ENCODE measurements at regions not wholly inside any gene's neighbourhood (a gene's known extent, or its start where the extent isn't known, plus 50 kb on each side); places are given as distances from the start of the nearest gene placed in this dataset.

DNA sequence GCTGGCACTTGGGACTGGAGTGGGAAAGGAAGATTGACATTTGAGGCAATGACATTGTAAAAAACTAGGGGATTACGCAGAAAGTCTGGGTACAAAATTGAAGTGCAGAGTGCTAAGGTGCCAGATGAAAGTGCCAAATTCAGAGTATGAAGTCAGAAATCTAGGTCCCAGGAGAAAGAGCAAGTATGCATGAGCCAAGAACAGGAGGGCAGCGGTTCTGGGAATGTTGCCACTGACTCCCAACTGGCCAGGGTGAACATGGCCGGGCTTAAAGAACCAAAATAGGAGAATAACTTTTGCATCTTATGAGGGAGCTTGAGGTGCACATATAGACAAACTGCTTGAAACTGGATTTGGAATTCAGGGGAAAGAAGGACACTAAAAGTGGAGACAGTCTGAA, 495.8 kb upstream of the KLF12 start:
- intact Hi-C loops (cut with DNase I) = no loop called here
- Histone ChIP-seq H3K4me1 (no peaks in the 10 kb centered on the region), H3K36me3 (no peaks in the 10 kb centered on the region), H3K27me3 (no peaks in the 10 kb centered on the region), H3K4me3 (no peak overlapping the region), H3K9me3 (no peaks in the 10 kb centered on the region), H3K27ac (replicated peaks in 1 of 4) (no peak overlapping the region)
- 85% methylated on average over 3 of the region's 3 CpGs for WGBS
- no peak for DNase-seq (ENCODE audit: extremely low spot score)
- TF ChIP-seq, protein P1, sequence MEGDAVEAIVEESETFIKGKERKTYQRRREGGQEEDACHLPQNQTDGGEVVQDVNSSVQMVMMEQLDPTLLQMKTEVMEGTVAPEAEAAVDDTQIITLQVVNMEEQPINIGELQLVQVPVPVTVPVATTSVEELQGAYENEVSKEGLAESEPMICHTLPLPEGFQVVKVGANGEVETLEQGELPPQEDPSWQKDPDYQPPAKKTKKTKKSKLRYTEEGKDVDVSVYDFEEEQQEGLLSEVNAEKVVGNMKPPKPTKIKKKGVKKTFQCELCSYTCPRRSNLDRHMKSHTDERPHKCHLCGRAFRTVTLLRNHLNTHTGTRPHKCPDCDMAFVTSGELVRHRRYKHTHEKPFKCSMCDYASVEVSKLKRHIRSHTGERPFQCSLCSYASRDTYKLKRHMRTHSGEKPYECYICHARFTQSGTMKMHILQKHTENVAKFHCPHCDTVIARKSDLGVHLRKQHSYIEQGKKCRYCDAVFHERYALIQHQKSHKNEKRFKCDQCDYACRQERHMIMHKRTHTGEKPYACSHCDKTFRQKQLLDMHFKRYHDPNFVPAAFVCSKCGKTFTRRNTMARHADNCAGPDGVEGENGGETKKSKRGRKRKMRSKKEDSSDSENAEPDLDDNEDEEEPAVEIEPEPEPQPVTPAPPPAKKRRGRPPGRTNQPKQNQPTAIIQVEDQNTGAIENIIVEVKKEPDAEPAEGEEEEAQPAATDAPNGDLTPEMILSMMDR (IDR thresholded peaks at IDR 0.05) = no peak
- TF ChIP-seq EP300 (IDR thresholded peaks at IDR 0.05) (no peak), POLR2AphosphoS5 (IDR thresholded peaks at IDR 0.05) (no peak), POLR2A (IDR thresholded peaks at IDR 0.05; ENCODE audit: low read depth) (no peak)

DNA sequence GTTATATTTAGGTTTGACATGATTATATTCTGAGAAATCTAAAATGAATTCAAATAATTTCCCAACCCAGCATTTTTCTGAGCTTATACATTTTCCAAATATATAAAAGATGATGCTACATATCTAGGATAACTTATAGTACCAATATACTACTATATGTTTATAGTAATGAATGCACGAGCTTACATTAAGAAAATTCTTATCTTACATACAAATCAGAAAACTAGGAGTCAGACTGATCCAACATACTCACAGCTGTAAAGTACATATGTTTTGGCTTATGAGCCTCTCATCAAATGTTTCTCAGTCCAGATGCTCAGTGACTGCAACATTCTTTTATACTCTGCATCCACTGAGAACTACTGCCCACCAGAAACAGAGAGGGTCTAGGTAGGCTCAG, 491.3 kb upstream of the KLF12 start:
- Histone ChIP-seq H3K36me3 (no peaks in the 10 kb centered on the region), H3K4me1 (no peaks in the 10 kb centered on the region), H3K9me3 (no peaks in the 10 kb centered on the region), H3K27ac (replicated peaks in 1 of 4) (no peak overlapping the region), H3K4me3 (no peak overlapping the region), H3K27me3 (no peaks in the 10 kb centered on the region)
- DNase-seq (ENCODE audit: extremely low spot score) = no peak
- TF ChIP-seq, protein P1 (IDR thresholded peaks at IDR 0.05) = no peak
- WGBS = 78% methylated on average over 1 of the region's 1 CpG
- intact Hi-C loops (cut with DNase I) = no loop called here

DNA sequence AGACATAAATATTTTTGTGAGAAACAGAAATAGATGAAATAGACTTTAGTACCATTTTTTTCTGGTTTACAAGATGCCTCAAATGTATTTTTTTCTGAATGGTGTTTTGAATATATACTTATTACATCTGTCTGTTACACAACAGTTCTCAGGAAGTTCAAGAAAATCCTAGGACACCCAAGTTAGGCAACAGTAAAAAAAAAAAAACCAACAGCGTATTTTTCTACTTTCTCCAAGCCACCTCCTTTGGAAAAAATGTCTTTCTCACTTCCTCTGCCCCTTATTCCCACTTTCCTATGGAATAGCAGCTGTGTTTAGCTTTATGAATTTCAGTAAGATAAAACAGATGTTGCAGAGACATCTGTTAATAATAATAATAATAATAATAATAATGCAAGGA, 489.6 kb upstream of the KLF12 start:
- TF ChIP-seq, protein P1 (IDR thresholded peaks at IDR 0.05) = no peak
- no peak for TF ChIP-seq EP300 (IDR thresholded peaks at IDR 0.05)
- TF ChIP-seq POLR2A (IDR thresholded peaks at IDR 0.05; ENCODE audit: low read depth) = no peak
- no peak for TF ChIP-seq POLR2AphosphoS5 (IDR thresholded peaks at IDR 0.05)
- intact Hi-C loops (cut with DNase I) = no loop called here
- no peaks in the 10 kb centered on the region for H3K36me3 ChIP-seq
- no peaks in the 10 kb centered on the region for H3K27me3 ChIP-seq
- 72% methylated on average over 1 of the region's 1 CpG for WGBS
- no peak for DNase-seq (ENCODE audit: extremely low spot score)
- no peaks in the 10 kb centered on the region for H3K9me3 ChIP-seq
- no peak overlapping the region for H3K27ac ChIP-seq (replicated peaks in 1 of 4)
- H3K4me1 ChIP-seq = no peaks in the 10 kb centered on the region
- no peak overlapping the region for H3K4me3 ChIP-seq

DNA sequence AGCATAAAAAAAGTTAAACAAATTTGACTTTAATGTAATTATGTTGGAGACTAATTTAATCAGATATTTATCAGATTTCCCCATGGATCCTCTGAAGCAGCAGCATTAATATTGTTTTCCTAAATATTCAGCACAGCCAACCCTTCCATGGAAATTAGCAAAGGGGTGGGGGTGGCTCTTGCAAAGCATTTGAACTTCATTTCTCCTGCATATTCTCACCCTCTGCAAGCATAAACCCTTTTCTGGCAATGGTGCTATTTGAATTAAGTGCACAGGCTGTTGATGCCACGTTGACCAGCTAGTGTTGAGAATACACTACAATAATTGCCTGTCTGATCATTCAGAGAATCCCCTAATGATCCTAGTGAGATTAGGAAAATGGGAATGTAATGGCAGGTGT, 488.1 kb upstream of the KLF12 start:
- WGBS = 89% methylated on average over 1 of the region's 1 CpG

DNA sequence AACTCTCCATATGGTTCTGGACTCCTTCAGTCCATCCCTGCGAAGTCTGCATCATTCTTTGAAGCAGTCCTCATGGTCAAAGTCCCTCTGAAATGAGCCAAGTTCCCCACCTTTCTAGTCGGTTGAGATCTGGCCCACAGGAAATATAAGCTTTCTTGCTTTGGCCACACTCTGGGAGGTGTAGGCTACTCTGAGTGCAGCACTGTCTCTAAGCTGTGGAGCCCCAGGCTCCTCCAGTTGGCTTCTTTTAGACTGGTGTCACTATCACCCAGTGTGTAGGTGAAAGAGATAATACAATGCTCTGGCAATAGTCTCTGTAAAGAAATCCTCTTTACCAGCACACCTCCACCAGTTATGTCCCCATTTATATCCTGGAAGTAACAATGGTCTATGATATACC, 486.5 kb upstream of the KLF12 start:
- no peak overlapping the region for H3K27ac ChIP-seq (replicated peaks in 1 of 4)
- H3K27me3 ChIP-seq = no peaks in the 10 kb centered on the region
- intact Hi-C loops (cut with DNase I) = no loop called here
- DNase-seq (ENCODE audit: extremely low spot score) = no peak
- 47% methylated on average over 2 of the region's 2 CpGs for WGBS
- TF ChIP-seq POLR2AphosphoS5 (IDR thresholded peaks at IDR 0.05) (no peak), POLR2A (IDR thresholded peaks at IDR 0.05; ENCODE audit: low read depth) (no peak), EP300 (IDR thresholded peaks at IDR 0.05) (no peak)
- TF ChIP-seq, protein P1 (IDR thresholded peaks at IDR 0.05) = no peak
- H3K4me1 ChIP-seq = no peaks in the 10 kb centered on the region
- H3K36me3 ChIP-seq = no peaks in the 10 kb centered on the region
- no peak overlapping the region for H3K4me3 ChIP-seq
- no peaks in the 10 kb centered on the region for H3K9me3 ChIP-seq

More for the DNA sequence above, 488.1 kb upstream of the KLF12 start:
- no peak for TF ChIP-seq POLR2A (IDR thresholded peaks at IDR 0.05; ENCODE audit: low read depth)
- TF ChIP-seq, protein P1 (IDR thresholded peaks at IDR 0.05) = no peak
- TF ChIP-seq POLR2AphosphoS5 (IDR thresholded peaks at IDR 0.05) = no peak
- no peak for TF ChIP-seq EP300 (IDR thresholded peaks at IDR 0.05)
- intact Hi-C loops (cut with DNase I) = no loop called here
- no peak for DNase-seq (ENCODE audit: extremely low spot score)
- H3K4me1 ChIP-seq = no peaks in the 10 kb centered on the region
- no peak overlapping the region for H3K27ac ChIP-seq (replicated peaks in 1 of 4)
- no peaks in the 10 kb centered on the region for H3K9me3 ChIP-seq
- no peaks in the 10 kb centered on the region for H3K27me3 ChIP-seq
- no peak overlapping the region for H3K4me3 ChIP-seq
- no peaks in the 10 kb centered on the region for H3K36me3 ChIP-seq
